GM12801 (cell line): ENCODE measurements at regions not wholly inside any gene's neighbourhood (a gene's known extent, or its start where the extent isn't known, plus 50 kb on each side); places are given as distances from the start of the nearest gene placed in this dataset.

ENCODE experiments used
- TF ChIP-seq, protein P1 (sequence below): IDR thresholded peaks from one replicate; pipeline ENCODE4 v1.5.1; 2011; ENCODE audit warnings: control low read depth; ENCODE audit not compliant: insufficient read length; ENCODE audit errors: extremely low read depth

DNA sequence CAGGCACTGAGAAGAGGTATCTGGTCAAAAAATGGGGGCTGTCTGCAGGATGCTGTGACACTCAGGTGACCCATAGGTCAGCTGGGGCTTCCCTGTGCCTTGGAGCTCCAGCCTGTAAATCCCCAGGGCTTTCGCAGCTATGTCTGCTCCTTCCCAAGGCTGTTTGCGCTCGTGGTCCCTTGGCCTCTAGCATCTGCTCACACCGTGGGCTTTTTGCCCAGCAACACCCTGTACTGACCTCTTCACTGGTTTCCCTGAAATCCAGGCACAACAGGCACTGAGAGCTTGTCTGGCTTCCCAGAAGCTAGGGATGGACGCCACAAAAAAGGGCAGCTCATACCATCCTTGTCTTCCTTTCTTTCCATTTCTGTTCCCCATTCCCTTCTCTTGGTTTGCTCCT lies 280.3 kb upstream of the HABP2 start:
- TF ChIP-seq, protein P1, sequence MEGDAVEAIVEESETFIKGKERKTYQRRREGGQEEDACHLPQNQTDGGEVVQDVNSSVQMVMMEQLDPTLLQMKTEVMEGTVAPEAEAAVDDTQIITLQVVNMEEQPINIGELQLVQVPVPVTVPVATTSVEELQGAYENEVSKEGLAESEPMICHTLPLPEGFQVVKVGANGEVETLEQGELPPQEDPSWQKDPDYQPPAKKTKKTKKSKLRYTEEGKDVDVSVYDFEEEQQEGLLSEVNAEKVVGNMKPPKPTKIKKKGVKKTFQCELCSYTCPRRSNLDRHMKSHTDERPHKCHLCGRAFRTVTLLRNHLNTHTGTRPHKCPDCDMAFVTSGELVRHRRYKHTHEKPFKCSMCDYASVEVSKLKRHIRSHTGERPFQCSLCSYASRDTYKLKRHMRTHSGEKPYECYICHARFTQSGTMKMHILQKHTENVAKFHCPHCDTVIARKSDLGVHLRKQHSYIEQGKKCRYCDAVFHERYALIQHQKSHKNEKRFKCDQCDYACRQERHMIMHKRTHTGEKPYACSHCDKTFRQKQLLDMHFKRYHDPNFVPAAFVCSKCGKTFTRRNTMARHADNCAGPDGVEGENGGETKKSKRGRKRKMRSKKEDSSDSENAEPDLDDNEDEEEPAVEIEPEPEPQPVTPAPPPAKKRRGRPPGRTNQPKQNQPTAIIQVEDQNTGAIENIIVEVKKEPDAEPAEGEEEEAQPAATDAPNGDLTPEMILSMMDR: no peak

DNA sequence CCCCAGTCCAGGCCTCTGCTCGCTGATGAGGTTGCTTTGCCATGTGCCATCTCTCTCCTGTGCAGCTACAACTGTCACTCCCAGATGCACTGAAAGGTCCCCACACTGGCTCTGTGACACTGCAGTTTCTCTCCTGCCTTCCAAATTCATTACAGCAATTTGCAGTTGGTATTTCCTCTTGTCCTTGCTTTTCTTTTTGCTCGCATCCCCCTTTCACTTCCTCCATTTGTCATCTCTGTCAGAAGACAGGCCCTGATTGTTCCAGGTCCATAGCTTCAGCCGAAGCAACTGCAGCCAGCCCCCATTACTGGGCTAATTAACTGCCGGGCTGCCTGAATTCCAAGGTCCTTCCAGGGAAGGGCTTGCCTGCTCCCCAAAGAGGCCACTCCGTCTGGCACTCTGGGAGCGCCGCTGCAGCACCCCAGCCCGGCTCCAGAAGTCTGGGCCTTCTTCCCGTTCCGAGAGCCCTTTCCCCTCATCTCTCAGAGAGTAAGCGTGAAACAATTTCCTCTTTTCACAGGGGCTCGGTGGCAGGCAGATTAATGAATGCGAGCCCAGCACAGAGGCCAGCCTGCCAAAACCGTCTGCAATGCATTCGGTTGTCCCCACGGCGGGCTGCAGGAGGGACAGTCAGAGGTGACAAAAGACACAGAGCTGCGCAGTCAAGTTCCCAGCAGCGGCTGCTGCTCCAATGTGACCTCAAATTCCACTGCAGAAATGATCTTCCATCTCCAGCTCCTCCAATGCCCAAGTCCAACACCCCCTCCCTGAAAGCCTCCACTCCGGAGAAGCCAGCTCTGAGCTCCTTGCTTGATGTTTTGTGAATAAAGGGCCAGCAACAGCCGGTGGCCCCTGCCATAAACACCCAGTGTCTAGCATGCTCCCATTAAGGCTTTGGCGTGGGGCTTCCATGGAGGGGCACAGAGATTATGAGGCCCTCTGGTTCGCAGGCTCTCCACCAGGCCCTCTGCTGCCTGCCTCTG lies 279.4 kb upstream of the HABP2 start:
- TF ChIP-seq, protein P1: no peak

DNA sequence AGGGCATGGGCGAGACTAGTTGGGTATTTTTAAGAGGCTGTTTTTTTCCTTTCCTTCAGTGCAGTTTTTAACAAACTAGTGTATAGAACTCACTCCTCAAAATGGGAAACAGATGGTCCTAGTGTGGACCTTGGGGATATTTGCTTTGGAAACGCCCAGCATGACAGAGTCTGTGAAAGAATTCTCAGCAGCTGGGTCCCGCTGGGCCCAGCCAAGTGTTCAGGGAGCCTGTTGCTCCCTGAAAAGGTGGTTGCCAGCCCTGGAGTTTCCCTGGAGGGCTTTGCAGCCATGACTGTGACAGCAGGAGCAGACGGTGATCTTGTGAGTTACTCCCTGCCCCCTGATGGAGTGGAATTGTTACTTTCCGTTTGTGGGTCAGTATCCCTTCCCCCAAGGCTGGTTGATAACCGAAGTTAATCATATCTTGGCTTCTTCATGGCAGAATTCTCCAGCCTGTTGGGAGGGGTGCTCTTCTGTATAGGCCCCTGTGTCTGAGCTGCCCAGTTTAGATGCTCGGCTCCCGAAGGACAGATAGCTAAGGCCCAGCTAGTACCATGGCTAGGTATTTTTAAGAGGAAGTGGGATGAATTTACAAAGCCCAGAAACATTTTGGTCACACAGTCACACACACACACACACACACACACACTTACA lies 278.6 kb upstream of the HABP2 start:
- TF ChIP-seq, protein P1: no peak

DNA sequence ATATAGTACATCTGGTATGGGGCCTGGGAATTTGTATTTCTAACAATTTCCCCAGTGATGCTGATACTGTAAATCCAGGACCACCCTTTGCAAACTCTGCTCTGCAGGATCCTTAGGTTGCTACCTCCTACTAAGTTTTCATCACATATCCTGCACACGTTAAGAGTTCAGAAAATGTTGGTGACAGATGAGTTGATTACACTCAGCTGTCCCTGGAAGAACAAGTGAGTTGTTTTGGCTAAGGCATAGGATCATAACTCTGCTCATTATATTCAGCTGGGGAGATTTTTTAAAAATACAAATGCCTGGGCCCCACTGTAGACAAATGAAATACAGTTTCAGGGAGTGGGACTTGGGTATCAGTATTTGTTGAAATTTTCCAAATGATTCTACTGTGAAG lies 274.6 kb upstream of the HABP2 start:
- TF ChIP-seq, protein P1: no peak

DNA sequence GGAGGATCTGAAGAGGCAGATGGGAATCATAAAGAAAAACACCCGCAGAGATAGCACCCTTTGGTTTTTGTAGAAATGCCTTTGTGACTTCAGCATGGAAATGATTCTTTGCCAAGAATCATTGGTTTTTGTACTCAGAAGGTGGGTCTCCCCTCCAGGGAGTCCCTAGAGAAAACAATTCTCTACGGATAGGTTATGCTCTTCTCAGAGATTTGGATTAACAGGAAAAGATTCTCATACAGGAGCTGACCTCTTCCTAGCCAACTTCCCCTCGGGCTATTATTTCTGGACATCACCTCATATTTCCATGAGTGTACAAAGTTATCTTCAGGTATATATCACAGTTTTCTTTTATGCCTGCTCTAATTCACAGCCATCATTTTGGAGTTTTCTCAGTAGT lies 274.2 kb upstream of the HABP2 start:
- TF ChIP-seq, protein P1: no peak

DNA sequence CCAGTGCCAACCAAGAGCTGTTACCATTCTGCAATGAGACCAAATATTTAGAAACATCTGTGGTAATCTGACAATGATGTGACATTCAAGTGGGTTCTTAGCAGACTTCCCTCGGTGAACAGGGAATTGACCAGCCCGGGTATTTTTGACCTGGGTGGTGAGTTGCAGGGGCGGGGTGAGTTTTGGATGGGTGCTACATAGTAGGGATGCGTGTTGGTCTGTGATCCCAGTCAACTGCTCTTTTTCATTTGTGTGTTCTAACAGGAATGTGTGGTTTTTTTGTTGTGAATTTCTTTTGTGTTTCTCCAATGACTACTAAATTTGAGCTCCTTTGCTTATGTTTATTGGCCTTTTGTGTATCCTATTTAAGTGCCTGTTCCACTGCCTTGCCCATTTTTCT lies 273.6 kb upstream of the HABP2 start:
- TF ChIP-seq, protein P1: no peak

DNA sequence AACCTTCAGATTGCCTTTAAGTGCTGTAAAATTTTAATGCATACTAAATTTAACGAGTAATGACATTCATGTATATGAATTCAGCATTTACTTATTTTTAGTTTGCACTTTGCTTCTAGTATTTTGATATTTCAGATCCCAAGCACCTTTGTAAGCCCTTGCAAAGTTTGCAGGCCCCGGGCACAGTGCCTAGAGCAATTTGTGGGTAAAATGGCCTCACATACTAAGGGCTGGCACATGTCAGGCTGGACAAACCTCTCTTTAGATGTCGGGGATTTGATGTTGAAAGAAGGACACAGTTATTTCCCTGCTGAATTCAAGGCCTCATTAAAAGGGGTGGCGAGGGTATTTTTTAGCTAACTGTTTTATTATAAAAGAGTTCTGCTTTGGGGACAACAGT lies 270.3 kb upstream of the HABP2 start:
- TF ChIP-seq, protein P1: no peak
